ENCODE measurements at regions not wholly inside any gene's neighbourhood (a gene's known extent, or its start where the extent isn't known, plus 50 kb on each side); places are given as distances from the start of the nearest gene placed in this dataset.

DNA sequence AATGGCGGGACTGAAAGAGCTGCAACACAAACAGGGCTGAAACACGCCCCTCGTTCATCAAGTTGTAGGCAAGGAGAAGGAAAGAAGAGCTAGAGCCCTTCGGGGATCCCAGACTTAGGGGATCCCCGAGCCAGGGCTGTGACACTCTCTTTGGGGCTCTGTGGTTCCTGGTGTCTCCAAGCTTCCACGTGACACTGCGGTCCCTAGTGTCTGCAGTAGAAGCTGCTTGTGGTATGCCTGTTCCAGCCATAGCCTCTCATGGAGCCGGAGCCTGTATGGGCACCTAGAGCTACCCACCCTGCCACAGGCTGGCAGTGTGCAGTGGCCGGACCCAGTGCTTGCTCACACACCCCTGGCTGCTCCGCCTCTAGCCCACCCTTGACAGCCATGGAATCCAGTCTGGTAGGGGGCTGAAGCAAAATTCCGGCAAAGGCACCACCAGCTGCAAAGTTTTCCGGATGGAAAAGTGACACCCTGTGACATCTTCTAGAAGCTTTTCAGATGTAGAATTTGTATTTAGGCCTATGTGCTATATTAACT, 1439.6 kb upstream of the ACO1 start:
- no peaks in the 10 kb centered on the region for H3K9me3 ChIP-seq (ENCODE audit: low read length)
- no peak overlapping the region for H3K27ac ChIP-seq (ENCODE audit: extremely low read length, insufficient read depth, low read length)
- H3K36me3 ChIP-seq (replicated peaks in 1 of 2; ENCODE audit: control insufficient read depth in 1 of 2, insufficient read depth in 2 of 2, low read length in 2 of 2) = no peaks in the 10 kb centered on the region
- H3K79me2 ChIP-seq (ENCODE audit: insufficient read depth, low read length) = no peaks in the 10 kb centered on the region
- BruUV-seq (replicated peaks) = no TSS peak
- no peaks in the 10 kb centered on the region for H4K20me1 ChIP-seq (ENCODE audit: insufficient read depth, low read length)
- in situ Hi-C loops (cut with HindIII; ENCODE audit: extremely low pct_ligation_motif_present, low pct_unique_long_range_greater_than_20kb) = no loop called here
- ATAC-seq (peak; percentile 48; the same call in 2 of the 3 replicates), DNase-seq (ENCODE audit: low spot score) (no peak), FAIRE-seq (no peak)
- no peak overlapping the region for H2AFZ ChIP-seq (ENCODE audit: low read length)
- 16% methylated on average over 11 of the region's 12 CpGs for WGBS (ENCODE audit: low lambda C conversion rate)
- TF ChIP-seq, protein P1, sequence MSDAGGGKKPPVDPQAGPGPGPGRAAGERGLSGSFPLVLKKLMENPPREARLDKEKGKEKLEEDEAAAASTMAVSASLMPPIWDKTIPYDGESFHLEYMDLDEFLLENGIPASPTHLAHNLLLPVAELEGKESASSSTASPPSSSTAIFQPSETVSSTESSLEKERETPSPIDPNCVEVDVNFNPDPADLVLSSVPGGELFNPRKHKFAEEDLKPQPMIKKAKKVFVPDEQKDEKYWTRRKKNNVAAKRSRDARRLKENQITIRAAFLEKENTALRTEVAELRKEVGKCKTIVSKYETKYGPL (CRISPR knock-in tag; IDR thresholded peaks at IDR 0.05) = no peak
- TF ChIP-seq HNF4A (CRISPR knock-in tag; IDR thresholded peaks at IDR 0.05) = no peak
- no peak for TF ChIP-seq THYN1 (CRISPR knock-in tag; IDR thresholded peaks at IDR 0.05; ENCODE audit: borderline replicate concordance, low read depth)
- no peak for TF ChIP-seq ZNF484 (CRISPR knock-in tag; IDR thresholded peaks at IDR 0.05; ENCODE audit: borderline replicate concordance, low read depth)
- POLR2A ChIA-PET = no interaction called here
- H3K4me2 ChIP-seq (ENCODE audit: low read depth, low read length) = no peak overlapping the region
- H3K9ac ChIP-seq (ENCODE audit: insufficient read depth, low read depth, low read length) = no peak overlapping the region
- CTCF ChIA-PET (ENCODE audit: low intra/inter-chr PET ratio, low total read pairs) = no interaction called here
- H3K27me3 ChIP-seq (ENCODE audit: control insufficient read depth in 1 of 2, insufficient read depth in 2 of 2, low read length in 2 of 2) = no peaks in the 10 kb centered on the region
- H3K4me3 ChIP-seq (replicated peaks in 1 of 3; ENCODE audit: insufficient read depth in 1 of 3, low read depth in 2 of 3, low read length in 3 of 3) = no peak overlapping the region
- intact Hi-C loops (cut with micrococcal nuclease; ENCODE audit: unreplicated experiment) = no loop called here
- no peaks in the 10 kb centered on the region for H3K4me1 ChIP-seq (ENCODE audit: insufficient read depth, low read length)

DNA sequence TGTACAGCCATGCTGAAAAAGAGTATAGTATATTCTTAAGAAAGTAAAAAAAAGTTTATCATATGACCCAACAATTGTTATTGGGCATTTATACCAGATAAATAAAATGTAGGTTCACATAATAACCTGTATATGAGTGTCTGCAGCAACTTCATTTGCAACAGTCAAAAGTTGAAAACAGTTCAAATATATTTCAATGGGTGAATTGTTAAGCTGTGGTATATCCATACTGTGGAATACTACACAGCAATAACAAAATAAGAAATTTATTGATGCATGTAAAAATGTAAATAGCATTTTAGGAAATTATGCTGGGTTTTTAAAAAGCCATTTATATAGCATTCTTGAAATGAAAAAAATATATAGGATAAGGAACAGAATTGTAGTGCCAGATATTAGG, 1420.1 kb upstream of the ACO1 start:
- no peak for DNase-seq (ENCODE audit: low spot score)
- in situ Hi-C loops (cut with HindIII; ENCODE audit: extremely low pct_ligation_motif_present, low pct_unique_long_range_greater_than_20kb) = no loop called here
- H2AFZ ChIP-seq (ENCODE audit: low read length) = no peak overlapping the region
- H4K20me1 ChIP-seq (ENCODE audit: insufficient read depth, low read length) = no peaks in the 10 kb centered on the region
- no peaks in the 10 kb centered on the region for H3K36me3 ChIP-seq (replicated peaks in 1 of 2; ENCODE audit: control insufficient read depth in 1 of 2, insufficient read depth in 2 of 2, low read length in 2 of 2)
- no peaks in the 10 kb centered on the region for H3K4me1 ChIP-seq (ENCODE audit: insufficient read depth, low read length)
- no peaks in the 10 kb centered on the region for H3K27me3 ChIP-seq (ENCODE audit: control insufficient read depth in 1 of 2, insufficient read depth in 2 of 2, low read length in 2 of 2)
- TF ChIP-seq SNAI1 (CRISPR knock-in tag; IDR thresholded peaks at IDR 0.05; ENCODE audit: borderline replicate concordance) = no peak
- FAIRE-seq = no peak
- intact Hi-C loops (cut with micrococcal nuclease; ENCODE audit: unreplicated experiment) = no loop called here
- H3K9me3 ChIP-seq (ENCODE audit: low read length) = no peaks in the 10 kb centered on the region
- ATAC-seq = no peak
- H3K27ac ChIP-seq (ENCODE audit: extremely low read length, insufficient read depth, low read length) = no peak overlapping the region
- ChIA-PET CTCF (ENCODE audit: low intra/inter-chr PET ratio, low total read pairs) (no interaction called here), POLR2A (no interaction called here)
- no peak overlapping the region for H3K9ac ChIP-seq (ENCODE audit: insufficient read depth, low read depth, low read length)
- no peak overlapping the region for H3K4me2 ChIP-seq (ENCODE audit: low read depth, low read length)
- no TSS peak for BruUV-seq (replicated peaks)
- H3K79me2 ChIP-seq (ENCODE audit: insufficient read depth, low read length) = no peaks in the 10 kb centered on the region
- H3K4me3 ChIP-seq (replicated peaks in 1 of 3; ENCODE audit: insufficient read depth in 1 of 3, low read depth in 2 of 3, low read length in 3 of 3) = no peak overlapping the region
